ENCODE measurements at regions not wholly inside any gene's neighbourhood (a gene's known extent, or its start where the extent isn't known, plus 50 kb on each side); places are given as distances from the start of the nearest gene placed in this dataset.

- TF ChIP-seq EP300 (IDR thresholded peaks at IDR 0.05) (no peak), POLR2A (IDR thresholded peaks at IDR 0.05) (no peak)
- TF ChIP-seq, protein P1, sequence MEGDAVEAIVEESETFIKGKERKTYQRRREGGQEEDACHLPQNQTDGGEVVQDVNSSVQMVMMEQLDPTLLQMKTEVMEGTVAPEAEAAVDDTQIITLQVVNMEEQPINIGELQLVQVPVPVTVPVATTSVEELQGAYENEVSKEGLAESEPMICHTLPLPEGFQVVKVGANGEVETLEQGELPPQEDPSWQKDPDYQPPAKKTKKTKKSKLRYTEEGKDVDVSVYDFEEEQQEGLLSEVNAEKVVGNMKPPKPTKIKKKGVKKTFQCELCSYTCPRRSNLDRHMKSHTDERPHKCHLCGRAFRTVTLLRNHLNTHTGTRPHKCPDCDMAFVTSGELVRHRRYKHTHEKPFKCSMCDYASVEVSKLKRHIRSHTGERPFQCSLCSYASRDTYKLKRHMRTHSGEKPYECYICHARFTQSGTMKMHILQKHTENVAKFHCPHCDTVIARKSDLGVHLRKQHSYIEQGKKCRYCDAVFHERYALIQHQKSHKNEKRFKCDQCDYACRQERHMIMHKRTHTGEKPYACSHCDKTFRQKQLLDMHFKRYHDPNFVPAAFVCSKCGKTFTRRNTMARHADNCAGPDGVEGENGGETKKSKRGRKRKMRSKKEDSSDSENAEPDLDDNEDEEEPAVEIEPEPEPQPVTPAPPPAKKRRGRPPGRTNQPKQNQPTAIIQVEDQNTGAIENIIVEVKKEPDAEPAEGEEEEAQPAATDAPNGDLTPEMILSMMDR (IDR thresholded peaks at IDR 0.05) = no peak
Measured at GRCh38 chr1:164343189-164343588, 215.8 kb upstream of the PBX1 start.
